GM12878 (cell line): ENCODE measurements at regions not wholly inside any gene's neighbourhood (a gene's known extent, or its start where the extent isn't known, plus 50 kb on each side); places are given as distances from the start of the nearest gene placed in this dataset.

ENCODE experiments used
- ATAC-seq: fragments of 200-7000 bp; cut with Tn5 transposase; 3 replicates; pipeline ENCODE4 v1.9.1; 2020; ENCODE audit warnings: mild to moderate bottlenecking, moderate library complexity
- BruUV-seq: library from RNA; stranded (reverse); fragments of 400-500 nt; replicated peaks from 2 replicates; lab custom pipeline; 2021; lab: Mats Ljungman, UMichigan
- CTCF ChIA-PET: fragments of 300-600 bp; sonication (Branson Sonifier 250); formaldehyde crosslinking; extraction: SDS; loops from one replicate; lab custom pipeline; 2021; ENCODE audit warnings: inconsistent platforms; lab: Yijun Ruan, JAX
- POLR2A ChIA-PET: fragments of 350-600 bp; formaldehyde crosslinking; extraction: SDS; loops from one replicate; lab custom pipeline; 2021; ENCODE audit warnings: inconsistent platforms; lab: Charles Lee
- RAD21 ChIA-PET: fragments of 300-600 bp; sonication (Branson Sonifier 250); formaldehyde crosslinking; loops from one replicate; lab custom pipeline; 2023; ENCODE audit warnings: antibody characterized with exemption; ENCODE audit not compliant: unreplicated experiment; lab: Charles Lee
- SMC1A ChIA-PET: fragments of 300-600 bp; sonication (Branson Sonifier 250); formaldehyde crosslinking; loops from one replicate; lab custom pipeline; 2023; ENCODE audit not compliant: unreplicated experiment, uncharacterized antibody; lab: Charles Lee
- DNase-seq: peaks from one replicate; pipeline ENCODE4 v3.0.0-alpha.2; 2011; ENCODE audit warnings: low read depth, low spot score
- FAIRE-seq: peaks from 3 replicates; lab custom pipeline; 2011; peaks lifted over from hg19 to GRCh38; lab: Jason Lieb, UNC
- H2AFZ ChIP-seq: 2 replicates; pipeline ENCODE4 v1.6.0; 2011; ENCODE audit warnings: low read depth, low read length, control low read depth; ENCODE audit not compliant: control insufficient read depth
- H3K27ac ChIP-seq: 2 replicates; pipeline ENCODE4 v1.5.1; 2011; ENCODE audit warnings: control low read depth; ENCODE audit not compliant: control insufficient read depth, insufficient read depth
- H3K27me3 ChIP-seq, 2 experiments: replicated peaks in 1 of 2; 2 replicates each; pipeline versions ENCODE4 v1.6.0 to v1.6.1; 2011; ENCODE audit warnings: low read length in 1 of 2; ENCODE audit not compliant: control insufficient read depth in 2 of 2, insufficient read depth in 2 of 2
- H3K36me3 ChIP-seq, 2 experiments: 2 replicates each; pipeline ENCODE4 v1.5.1; 2011; ENCODE audit warnings: low read length in 1 of 2; ENCODE audit not compliant: control insufficient read depth in 2 of 2, insufficient read depth in 2 of 2
- H3K4me1 ChIP-seq: 2 replicates; pipeline ENCODE4 v1.6.1; 2011; ENCODE audit warnings: mild to moderate bottlenecking, low read length, moderate library complexity, mixed read lengths; ENCODE audit not compliant: control insufficient read depth, insufficient read depth
- H3K4me2 ChIP-seq: 2 replicates; pipeline ENCODE4 v1.6.0; 2011; ENCODE audit warnings: control low read depth; ENCODE audit not compliant: control insufficient read depth, insufficient read depth
- H3K4me3 ChIP-seq: fragments of 200-600 bp; sonication (generic); 2 replicates; pipeline ENCODE4 v1.5.1; 2016
- H3K79me2 ChIP-seq: 2 replicates; pipeline ENCODE4 v1.6.0; 2011; ENCODE audit warnings: low read length; ENCODE audit not compliant: control insufficient read depth, insufficient read depth
- H3K9ac ChIP-seq: 2 replicates; pipeline ENCODE4 v1.8.0; 2011; ENCODE audit warnings: low read length, control low read depth, mixed read lengths; ENCODE audit not compliant: control insufficient read depth, insufficient read depth
- H3K9me3 ChIP-seq: replicated peaks from 3 replicates; pipeline ENCODE4 v1.5.1; 2011; ENCODE audit warnings: mild to moderate bottlenecking, low read length; ENCODE audit not compliant: control insufficient read depth, insufficient read depth
- H4K20me1 ChIP-seq: 2 replicates; pipeline ENCODE4 v1.6.0; 2011; ENCODE audit not compliant: control insufficient read depth, insufficient read depth
- BACH1 ChIP-seq: fragments of 450-650 bp; IDR thresholded peaks from 2 replicates; pipeline ENCODE4 v1.6.1; 2017; ENCODE audit warnings: mild to moderate bottlenecking, borderline replicate concordance
- BMI1 ChIP-seq: fragments of 450-650 bp; IDR thresholded peaks from 2 replicates; pipeline ENCODE4 v1.6.1; 2016; ENCODE audit warnings: mild to moderate bottlenecking, moderate library complexity, borderline replicate concordance
- IKZF2 ChIP-seq, 2 experiments: fragments of 450-650 bp; IDR thresholded peaks; 2 replicates each; pipeline ENCODE4 v1.6.1; 2017; ENCODE audit warnings: mild to moderate bottlenecking in 2 of 2, moderate library complexity in 2 of 2
- PAX8 ChIP-seq: fragments of 450-650 bp; IDR thresholded peaks from 2 replicates; pipeline ENCODE4 v1.6.1; 2017; ENCODE audit warnings: mild to moderate bottlenecking, moderate library complexity
- SP1 ChIP-seq: IDR thresholded peaks from one replicate; pipeline ENCODE4 v1.6.1; 2011; ENCODE audit warnings: low read depth, low read length
- ZNF622 ChIP-seq: fragments of 450-650 bp; IDR thresholded peaks from 2 replicates; pipeline ENCODE4 v1.6.1; 2017; ENCODE audit warnings: mild to moderate bottlenecking, inconsistent platforms
- WGBS: methylation state at CpG from one replicate; pipeline ENCODE4 v1.1.6; 2016; ENCODE audit warnings: low lambda C conversion rate; ENCODE audit not compliant: insufficient replicate concordance, insufficient coverage; ENCODE audit errors: missing lambda C conversion rate; 5-methylcytosine and 5-hydroxymethylcytosine counted together
- in situ Hi-C: fragments of 300-500 bp; cut with MboI; formaldehyde crosslinking; loops from 9 replicates; pipeline ENCODE4 v1.14.3; 2018; ENCODE audit warnings: mixed read lengths
- intact Hi-C: fragments of 100-400 bp; cut with micrococcal nuclease; formaldehyde crosslinking; loops from one replicate; pipeline ENCODE4 v1.14.2; 2022; ENCODE audit not compliant: unreplicated experiment
- TF ChIP-seq, protein P1 (sequence below): fragments of 450-650 bp; formaldehyde crosslinking; IDR thresholded peaks from 2 replicates; pipeline ENCODE4 v1.5.0; 2022; ENCODE audit warnings: mild to moderate bottlenecking, missing genetic modification characterization
- TF ChIP-seq, protein P2 (sequence below): fragments of 450-650 bp; IDR thresholded peaks from 2 replicates; pipeline ENCODE4 v1.6.1; 2017; ENCODE audit warnings: mild to moderate bottlenecking
- TF ChIP-seq, protein P3 (sequence below): IDR thresholded peaks from 2 replicates; pipeline ENCODE4 v1.6.1; 2012; ENCODE audit warnings: low read depth, low read length, improper control_type of control experiment

DNA sequence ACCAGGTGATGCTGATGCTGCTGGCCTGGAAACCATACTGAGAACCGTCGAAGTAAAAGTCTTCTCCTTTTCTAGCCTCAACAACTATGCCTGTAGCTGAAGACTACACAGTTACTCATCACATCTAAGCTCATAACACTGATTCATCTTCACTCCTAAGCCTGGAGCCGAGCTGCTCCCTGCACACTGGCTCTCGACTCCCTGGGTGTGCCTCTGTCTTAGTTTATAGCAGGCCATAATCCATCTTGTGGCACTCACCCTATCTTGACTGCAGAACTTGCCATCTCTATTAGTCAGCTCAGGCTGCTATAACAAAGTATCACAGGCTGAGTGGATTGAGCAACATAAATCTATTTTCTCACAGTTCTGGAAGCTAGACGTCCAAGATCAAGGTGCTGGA, 191.0 kb downstream of the UNC5CL start:
- no TSS peak for BruUV-seq
- H3K9ac ChIP-seq: no peak overlapping the region
- H4K20me1 ChIP-seq: no peaks in the 10 kb centered on the region
- no peaks in the 10 kb centered on the region for H3K9me3 ChIP-seq
- ATAC-seq: no peak
- no peak overlapping the region for H2AFZ ChIP-seq
- DNase-seq: no peak
- CTCF ChIA-PET: interaction anchor here (0.6 to 4.3 kb wide), 4 partner anchors 11 to 154 kb away, joined by 3 to 23 read pairs (median 3); no protein-coding TSS in a partner anchor
- POLR2A ChIA-PET: no interaction called here
- no peak for FAIRE-seq
- H3K4me3 ChIP-seq: no peak overlapping the region
- no peaks in the 10 kb centered on the region for H3K36me3 ChIP-seq
- SMC1A ChIA-PET: interaction anchor here (0.7 kb wide), 1 partner anchor 1148 kb away, joined by 3 read pairs; no protein-coding TSS in a partner anchor
- WGBS: 18% methylated on average over 5 of the region's 5 CpGs
- peaks cover 2% of the 10 kb centered on the region in 2 experiments; a peak in 1 of 4 replicates for H3K27me3 ChIP-seq
- in situ Hi-C loops: no loop called here
- no peak for TF ChIP-seq BACH1
- TF ChIP-seq, protein P1, sequence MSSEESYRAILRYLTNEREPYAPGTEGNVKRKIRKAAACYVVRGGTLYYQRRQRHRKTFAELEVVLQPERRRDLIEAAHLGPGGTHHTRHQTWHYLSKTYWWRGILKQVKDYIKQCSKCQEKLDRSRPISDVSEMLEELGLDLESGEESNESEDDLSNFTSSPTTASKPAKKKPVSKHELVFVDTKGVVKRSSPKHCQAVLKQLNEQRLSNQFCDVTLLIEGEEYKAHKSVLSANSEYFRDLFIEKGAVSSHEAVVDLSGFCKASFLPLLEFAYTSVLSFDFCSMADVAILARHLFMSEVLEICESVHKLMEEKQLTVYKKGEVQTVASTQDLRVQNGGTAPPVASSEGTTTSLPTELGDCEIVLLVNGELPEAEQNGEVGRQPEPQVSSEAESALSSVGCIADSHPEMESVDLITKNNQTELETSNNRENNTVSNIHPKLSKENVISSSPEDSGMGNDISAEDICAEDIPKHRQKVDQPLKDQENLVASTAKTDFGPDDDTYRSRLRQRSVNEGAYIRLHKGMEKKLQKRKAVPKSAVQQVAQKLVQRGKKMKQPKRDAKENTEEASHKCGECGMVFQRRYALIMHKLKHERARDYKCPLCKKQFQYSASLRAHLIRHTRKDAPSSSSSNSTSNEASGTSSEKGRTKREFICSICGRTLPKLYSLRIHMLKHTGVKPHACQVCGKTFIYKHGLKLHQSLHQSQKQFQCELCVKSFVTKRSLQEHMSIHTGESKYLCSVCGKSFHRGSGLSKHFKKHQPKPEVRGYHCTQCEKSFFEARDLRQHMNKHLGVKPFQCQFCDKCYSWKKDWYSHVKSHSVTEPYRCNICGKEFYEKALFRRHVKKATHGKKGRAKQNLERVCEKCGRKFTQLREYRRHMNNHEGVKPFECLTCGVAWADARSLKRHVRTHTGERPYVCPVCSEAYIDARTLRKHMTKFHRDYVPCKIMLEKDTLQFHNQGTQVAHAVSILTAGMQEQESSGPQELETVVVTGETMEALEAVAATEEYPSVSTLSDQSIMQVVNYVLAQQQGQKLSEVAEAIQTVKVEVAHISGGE (CRISPR knock-in tag): no peak
- no peak for TF ChIP-seq IKZF2 (IDR thresholded peaks at IDR 0.05)
- TF ChIP-seq, protein P2, sequence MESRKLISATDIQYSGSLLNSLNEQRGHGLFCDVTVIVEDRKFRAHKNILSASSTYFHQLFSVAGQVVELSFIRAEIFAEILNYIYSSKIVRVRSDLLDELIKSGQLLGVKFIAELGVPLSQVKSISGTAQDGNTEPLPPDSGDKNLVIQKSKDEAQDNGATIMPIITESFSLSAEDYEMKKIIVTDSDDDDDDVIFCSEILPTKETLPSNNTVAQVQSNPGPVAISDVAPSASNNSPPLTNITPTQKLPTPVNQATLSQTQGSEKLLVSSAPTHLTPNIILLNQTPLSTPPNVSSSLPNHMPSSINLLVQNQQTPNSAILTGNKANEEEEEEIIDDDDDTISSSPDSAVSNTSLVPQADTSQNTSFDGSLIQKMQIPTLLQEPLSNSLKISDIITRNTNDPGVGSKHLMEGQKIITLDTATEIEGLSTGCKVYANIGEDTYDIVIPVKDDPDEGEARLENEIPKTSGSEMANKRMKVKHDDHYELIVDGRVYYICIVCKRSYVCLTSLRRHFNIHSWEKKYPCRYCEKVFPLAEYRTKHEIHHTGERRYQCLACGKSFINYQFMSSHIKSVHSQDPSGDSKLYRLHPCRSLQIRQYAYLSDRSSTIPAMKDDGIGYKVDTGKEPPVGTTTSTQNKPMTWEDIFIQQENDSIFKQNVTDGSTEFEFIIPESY: no peak
- no peak for TF ChIP-seq ZNF622
- TF ChIP-seq PAX8: no peak
- TF ChIP-seq BMI1: no peak
- TF ChIP-seq SP1: no peak
- TF ChIP-seq, protein P3, sequence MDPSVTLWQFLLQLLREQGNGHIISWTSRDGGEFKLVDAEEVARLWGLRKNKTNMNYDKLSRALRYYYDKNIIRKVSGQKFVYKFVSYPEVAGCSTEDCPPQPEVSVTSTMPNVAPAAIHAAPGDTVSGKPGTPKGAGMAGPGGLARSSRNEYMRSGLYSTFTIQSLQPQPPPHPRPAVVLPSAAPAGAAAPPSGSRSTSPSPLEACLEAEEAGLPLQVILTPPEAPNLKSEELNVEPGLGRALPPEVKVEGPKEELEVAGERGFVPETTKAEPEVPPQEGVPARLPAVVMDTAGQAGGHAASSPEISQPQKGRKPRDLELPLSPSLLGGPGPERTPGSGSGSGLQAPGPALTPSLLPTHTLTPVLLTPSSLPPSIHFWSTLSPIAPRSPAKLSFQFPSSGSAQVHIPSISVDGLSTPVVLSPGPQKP: no peak
- RAD21 ChIA-PET: interaction anchor here (0.8 kb wide), 1 partner anchor 296 kb away, joined by 3 read pairs; no protein-coding TSS in a partner anchor
- no peak overlapping the region for H3K4me2 ChIP-seq
- no peak overlapping the region for H3K27ac ChIP-seq
- H3K4me1 ChIP-seq: no peaks in the 10 kb centered on the region
- intact Hi-C loops: loop anchor here (5.0 to 10.0 kb wide), 3 partner anchors 176 to 1501 kb away; no protein-coding TSS in a partner anchor
- H3K79me2 ChIP-seq: no peaks in the 10 kb centered on the region
